OCI-LY1 (cell line): ENCODE measurements at regions not wholly inside any gene's neighbourhood (a gene's known extent, or its start where the extent isn't known, plus 50 kb on each side); places are given as distances from the start of the nearest gene placed in this dataset.

ENCODE experiments used
- CTCF ChIP-seq: fragments of 200-600 bp; sonication (generic), shearing (Covaris generic); IDR thresholded peaks from 2 replicates; pipeline ENCODE4 v1.5.1; 2017; ENCODE audit warnings: mild to moderate bottlenecking, antibody characterized with exemption, low read length, moderate library complexity, mixed read lengths
- EZH2 ChIP-seq: fragments of 200-600 bp; sonication (generic), shearing (Covaris generic); IDR thresholded peaks from 2 replicates; pipeline ENCODE4 v1.8.0; 2017; ENCODE audit warnings: borderline replicate concordance, mixed run types, mild to moderate bottlenecking, antibody characterized with exemption, low read length, moderate library complexity, mixed read lengths

- TF ChIP-seq CTCF, result no peak
- no peak for TF ChIP-seq EZH2
Measured at GRCh38 chr3:115517457-115518050, 105.8 kb upstream of the GAP43 start.
